Liver (tissue), 3 donors: ENCODE measurements at regions not wholly inside any gene's neighbourhood (a gene's known extent, or its start where the extent isn't known, plus 50 kb on each side); places are given as distances from the start of the nearest gene placed in this dataset.

Source experiments
- JUND ChIP-seq, 2 donors: IDR thresholded peaks; 2 replicates each; pipeline ENCODE4 v1.6.1; 2016; ENCODE audit warnings: antibody characterized with exemption in 2 of 2
- RAD21 ChIP-seq, 2 donors: IDR thresholded peaks; 2 replicates each; pipeline ENCODE4 v1.6.1; 2016; ENCODE audit warnings: antibody characterized with exemption in 2 of 2, mild to moderate bottlenecking in 2 of 2
- TAF1 ChIP-seq: conservative IDR thresholded peaks from 2 replicates; pipeline ENCODE4 v1.6.1; 2016; ENCODE audit warnings: antibody characterized with exemption, mild to moderate bottlenecking
- TF ChIP-seq, protein P1 (sequence below): fragments of 150-350 bp; IDR thresholded peaks from 2 replicates; pipeline ENCODE4 v1.5.1; 2017; ENCODE audit warnings: improper control_type of control experiment, low read depth, low read length; ENCODE audit not compliant: missing input control
- TF ChIP-seq, protein P2 (sequence below): IDR thresholded peaks from 2 replicates; pipeline ENCODE4 v1.6.1; 2016; ENCODE audit warnings: antibody characterized with exemption
- donor health status: healthy.
- donor health status: healthy.

DNA sequence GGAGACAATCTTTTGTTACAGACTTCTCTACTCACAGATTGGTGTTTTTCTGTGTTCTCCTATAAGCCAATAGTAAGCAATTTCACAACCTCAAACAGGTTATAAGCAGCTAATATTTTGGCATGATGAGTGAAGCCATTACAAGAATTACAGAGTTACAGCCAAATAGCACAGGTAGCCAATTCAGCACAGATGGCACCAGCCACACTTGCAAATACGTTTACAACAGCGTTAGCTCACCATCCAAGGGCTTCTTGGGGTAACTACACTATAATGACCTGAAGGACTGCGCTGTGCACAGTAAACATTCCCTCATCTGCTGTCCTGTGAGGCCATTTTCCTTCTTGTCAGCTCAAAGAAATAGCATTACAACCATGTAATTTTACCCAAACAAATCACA lies 428.6 kb downstream of the TCERG1L start:
- TF ChIP-seq JUND (IDR thresholded peaks at IDR 0.05) (no peak), TAF1 (no peak), RAD21 (IDR thresholded peaks at IDR 0.05) (no peak)
- TF ChIP-seq, protein P1, sequence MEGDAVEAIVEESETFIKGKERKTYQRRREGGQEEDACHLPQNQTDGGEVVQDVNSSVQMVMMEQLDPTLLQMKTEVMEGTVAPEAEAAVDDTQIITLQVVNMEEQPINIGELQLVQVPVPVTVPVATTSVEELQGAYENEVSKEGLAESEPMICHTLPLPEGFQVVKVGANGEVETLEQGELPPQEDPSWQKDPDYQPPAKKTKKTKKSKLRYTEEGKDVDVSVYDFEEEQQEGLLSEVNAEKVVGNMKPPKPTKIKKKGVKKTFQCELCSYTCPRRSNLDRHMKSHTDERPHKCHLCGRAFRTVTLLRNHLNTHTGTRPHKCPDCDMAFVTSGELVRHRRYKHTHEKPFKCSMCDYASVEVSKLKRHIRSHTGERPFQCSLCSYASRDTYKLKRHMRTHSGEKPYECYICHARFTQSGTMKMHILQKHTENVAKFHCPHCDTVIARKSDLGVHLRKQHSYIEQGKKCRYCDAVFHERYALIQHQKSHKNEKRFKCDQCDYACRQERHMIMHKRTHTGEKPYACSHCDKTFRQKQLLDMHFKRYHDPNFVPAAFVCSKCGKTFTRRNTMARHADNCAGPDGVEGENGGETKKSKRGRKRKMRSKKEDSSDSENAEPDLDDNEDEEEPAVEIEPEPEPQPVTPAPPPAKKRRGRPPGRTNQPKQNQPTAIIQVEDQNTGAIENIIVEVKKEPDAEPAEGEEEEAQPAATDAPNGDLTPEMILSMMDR: no peak
- TF ChIP-seq, protein P2, sequence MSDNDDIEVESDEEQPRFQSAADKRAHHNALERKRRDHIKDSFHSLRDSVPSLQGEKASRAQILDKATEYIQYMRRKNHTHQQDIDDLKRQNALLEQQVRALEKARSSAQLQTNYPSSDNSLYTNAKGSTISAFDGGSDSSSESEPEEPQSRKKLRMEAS: no peak
